NCI-H187 (cell line): ENCODE measurements at regions not wholly inside any gene's neighbourhood (a gene's known extent, or its start where the extent isn't known, plus 50 kb on each side); places are given as distances from the start of the nearest gene placed in this dataset.

ENCODE experiments used
- DNase-seq, 2 experiments: peaks; one replicate each; lab custom pipeline; 2025; lab: John Stamatoyannopoulos, UW

DNA sequence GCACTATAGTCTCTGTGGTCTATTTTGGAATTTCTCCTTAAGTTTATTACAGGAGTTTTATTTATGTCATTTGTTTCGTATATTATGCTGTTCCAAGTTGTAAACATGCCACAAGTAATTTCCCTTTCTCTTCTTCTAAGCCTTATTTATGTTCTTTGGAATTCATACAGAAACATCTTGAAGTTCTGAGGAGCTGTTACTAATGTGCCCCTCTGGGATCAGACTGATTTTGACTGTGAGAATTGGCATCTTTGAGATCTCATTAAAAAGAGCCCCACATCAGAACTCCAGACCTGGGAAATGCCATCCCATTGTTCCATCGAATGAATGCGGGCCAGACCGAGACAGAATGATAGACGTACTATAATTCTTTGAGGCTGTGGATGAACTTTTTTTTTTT lies 138.8 kb upstream of the CD180 start:
- no peak for DNase-seq

DNA sequence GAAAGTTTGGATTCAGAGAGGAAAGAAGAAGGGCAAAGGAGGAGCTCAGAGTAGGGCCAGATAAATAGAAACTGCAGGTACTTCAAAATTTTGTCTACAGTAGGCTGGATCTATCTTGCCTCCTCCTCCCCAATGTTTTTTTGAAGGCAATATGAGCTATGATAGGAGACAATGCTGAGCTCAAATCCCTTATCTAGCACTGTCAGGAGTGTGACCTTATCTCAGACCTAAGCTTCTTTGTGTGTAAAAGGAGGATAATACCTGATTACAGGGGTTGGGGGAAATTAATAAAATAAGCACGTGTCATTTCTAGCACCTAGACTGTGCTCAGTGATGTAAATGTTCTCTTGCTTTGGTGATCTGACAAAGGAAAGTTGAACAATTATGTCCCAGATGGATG lies 137.8 kb upstream of the CD180 start:
- DNase-seq: no peak

DNA sequence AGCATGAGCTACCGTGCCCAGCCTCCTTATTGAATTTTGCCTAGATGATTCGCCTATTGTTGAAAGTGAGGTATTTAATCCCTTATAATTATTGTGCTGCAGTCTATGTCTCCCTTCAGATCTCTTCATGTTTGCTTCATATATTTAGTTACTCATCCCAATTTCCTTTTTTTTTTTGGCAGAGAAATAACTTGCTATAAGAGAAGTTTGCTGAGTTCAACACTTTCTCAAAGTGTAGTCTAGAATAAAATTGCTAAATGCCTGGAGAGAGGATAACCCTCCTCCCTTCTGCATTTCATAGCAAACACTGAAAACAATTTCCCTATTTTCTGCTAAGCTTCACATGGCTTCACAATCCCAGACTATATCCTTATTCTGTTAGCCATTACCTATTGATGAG lies 136.6 kb upstream of the CD180 start:
- no peak for DNase-seq

DNA sequence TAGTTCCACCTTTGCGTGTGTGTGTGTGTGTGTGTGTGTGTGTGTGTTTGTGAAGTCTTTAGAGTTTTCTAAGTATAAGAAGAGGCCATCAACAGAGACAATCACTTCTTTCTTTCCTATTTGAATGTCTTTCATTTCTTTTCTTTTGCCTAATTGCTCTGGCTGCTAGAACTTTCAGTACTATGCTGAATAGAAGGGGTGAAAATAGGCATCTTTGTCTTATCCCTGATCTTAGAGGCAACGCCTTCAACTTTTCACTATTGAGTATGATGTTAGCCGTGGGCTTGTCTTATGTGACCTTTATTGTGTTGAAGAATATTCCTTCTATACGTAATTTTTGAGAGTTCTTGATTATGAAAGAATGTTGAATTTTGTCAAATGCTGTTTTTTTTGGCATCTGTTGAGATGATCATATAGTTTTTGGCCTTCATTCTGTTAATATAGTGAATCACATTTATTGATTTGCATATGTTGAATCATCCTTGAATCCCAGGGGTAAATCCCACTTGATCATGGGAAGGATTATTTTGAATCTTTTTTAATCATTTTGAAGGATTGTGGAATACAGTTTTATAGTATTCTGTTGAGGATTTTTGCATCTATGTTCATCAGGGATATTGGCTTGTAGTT lies 134.8 kb upstream of the CD180 start:
- DNase-seq: no peak

DNA sequence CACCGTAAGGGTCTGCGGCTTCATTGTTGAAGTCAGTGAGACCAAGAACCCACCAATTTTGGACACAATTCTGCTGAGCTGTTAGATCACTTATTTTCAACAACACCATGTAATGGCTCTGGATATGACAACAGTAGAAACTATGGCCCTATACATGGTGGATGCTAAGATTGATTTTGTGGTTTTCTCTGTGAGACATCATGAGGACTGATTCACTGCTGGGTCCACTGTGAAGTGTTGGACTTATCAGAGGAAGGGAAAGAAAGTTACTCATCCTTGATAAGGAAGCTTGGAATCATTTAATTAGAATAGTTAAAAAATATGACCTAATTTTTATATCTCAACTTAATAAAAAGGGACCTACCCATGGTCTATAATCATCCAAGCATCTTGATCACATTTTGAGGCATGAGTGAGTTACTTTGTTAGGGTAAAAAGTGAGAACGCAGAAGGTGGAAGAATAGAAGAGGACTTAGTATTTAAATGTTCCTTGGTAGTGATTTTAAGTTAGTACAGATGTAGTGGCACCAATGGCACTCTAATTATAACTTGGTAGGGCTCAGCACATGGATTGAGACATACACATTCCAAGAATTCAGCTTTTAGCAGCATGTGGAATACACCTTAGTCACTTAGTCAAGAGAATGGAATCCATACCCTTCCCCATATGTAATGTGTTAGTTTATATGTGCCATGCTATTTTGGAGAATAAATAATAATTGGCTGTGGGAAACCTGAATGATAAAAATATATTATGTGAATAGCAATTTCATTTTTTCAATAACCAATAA lies 123.5 kb upstream of the CD180 start:
- DNase-seq: no peak

DNA sequence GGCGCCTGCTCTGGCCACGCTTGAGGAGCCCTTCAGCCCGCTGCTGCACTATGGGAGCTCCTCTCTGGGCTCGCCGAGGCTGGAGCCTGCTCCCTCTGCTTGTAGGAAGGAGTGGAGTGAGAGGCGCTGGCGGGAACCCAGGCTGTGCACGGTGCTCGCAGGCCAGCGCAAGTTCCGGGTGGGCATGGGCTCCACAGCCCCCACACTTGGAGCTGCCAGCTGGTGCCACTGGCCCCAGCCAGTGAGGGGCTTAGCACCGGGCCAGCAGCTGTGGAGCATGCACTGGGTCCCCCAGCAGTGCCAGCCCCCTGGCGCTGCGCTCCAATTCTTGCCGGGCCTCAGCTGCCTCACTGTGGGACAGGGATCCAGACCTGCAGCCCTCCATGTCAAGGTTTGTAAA lies 122.1 kb upstream of the CD180 start:
- no peak for DNase-seq

DNA sequence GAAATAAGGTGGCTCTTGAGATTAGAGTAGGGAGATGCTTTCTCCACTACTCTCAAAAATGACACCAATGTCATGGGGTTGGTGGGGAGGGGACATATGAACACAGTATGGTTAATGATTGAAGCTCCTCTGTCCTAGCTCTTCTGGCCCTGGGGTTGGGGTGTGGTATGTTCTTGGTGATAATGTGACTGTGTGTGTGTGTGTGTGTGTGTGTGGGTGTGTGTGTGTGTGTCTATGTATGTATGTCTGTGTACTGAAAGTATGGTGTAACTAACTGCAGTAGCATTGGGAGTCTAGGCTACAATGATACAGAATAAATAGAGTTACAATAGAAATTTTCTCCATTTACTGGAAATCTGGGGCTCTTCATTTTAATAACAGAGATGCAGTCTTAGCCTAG lies 121.0 kb upstream of the CD180 start:
- DNase-seq: no peak

DNA sequence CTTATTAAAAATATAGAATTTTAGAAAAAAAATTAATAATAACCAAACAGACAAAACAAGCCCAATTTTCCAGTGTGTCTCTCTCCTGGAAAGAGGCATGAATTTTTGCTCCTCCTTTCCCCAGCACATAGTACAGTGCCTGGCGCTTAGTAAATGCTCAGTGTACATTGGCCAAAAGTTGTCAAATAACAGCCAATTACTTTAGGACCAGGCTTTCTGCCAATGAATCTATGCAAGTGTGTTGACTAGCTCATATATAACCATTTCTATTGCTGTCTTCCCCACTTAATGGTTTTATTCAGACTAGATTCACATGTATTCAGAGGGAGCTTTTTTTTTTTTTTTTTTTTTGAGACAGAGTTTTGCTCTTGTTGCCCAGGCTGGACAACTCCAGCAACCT lies 120.1 kb upstream of the CD180 start:
- DNase-seq: no peak

DNA sequence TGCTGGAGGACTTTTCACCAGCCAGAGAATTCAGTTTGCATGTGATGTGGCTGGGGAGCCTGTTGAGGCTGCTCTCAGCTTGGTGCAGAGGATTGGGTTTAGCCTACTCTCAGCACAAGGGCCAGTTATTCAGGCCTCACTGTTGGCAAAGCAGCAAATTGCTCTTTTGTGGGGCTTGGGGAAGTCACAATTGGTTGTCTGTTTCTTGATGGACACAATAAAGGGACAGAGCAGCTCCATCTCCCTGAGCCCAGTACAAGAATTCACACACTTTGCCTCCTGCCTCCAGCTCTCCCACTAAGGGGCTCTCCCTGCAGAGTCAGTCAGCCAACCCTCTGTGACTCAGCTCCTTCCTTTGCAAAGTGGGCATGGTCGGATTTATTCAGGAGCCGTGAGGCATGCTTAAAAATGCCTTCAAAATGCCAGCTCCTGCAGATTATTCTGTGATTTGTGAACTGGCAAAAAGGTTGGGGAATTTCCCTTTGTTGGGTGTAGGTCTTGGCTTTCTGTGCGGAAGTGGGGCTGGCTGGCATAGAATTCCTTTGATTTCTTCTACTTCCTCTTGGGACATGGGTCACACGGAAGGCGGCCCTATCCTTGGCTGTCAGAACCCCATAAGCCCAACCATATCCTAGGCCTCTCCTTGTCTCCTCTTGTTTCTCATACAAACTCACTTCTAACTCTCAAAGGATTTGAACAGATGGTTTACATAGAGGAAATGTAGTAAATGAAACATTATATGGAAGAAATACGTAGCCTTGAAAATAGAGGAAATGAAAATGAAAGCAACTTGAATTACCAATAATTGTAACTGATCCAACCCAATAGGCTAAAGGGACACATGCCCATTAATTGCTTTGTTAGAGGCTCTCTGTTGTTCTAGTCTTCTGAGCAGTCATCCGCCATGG lies 118.7 kb upstream of the CD180 start:
- no peak for DNase-seq

DNA sequence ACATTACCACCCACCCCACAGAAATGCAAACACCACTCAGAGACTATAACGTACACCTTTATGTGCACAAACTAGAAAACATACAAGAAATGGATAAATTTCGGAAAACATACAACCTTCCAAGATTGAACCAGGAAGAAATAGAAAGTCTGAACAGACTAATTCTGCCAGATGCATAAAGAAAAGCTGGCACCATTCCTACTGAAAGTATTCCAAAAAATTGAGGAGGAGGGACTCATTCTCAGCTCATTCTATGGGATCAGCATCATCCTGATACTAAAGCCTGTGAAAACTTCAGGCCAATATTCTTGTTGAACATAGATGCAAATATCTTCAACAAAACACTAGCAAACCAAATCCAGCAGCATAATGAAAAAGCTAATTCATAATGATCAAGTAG lies 115.1 kb upstream of the CD180 start:
- DNase-seq: no peak

DNA sequence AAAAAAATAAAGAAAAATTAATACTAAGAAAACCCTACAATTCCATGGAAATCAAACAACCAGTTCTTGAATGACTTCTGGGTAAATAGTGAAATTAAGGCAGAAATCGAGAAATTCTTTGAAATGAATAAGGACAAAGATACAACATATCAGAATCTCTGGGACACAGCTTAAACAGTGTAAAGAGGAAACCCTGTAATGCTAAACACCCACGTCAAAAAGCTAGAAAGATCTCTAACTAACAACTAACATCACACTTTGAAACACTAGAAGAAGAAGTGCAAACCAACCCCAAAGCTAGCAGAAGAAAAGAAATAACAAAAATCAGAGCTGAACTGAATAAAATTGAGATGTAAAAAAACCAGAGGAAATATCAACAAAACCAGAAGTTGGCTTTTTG lies 114.6 kb upstream of the CD180 start:
- no peak for DNase-seq

DNA sequence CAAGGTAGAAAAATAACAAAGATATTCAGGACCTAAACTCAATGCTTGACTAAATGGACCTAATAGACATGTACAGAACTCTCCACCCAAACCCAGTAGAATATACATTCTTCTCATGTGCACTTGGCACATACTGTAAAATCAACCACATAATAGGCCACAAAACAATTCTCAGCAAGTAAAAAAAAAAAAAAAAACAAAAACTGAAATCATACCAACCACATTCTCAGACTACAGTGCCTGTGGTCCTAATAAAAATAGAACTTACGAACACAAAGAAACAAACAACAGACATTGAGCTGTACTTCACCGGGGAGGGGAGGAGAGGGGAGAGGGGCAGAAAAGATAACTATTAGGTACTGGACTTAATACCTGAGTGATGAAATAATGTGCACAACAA lies 114.1 kb upstream of the CD180 start:
- DNase-seq: no peak

DNA sequence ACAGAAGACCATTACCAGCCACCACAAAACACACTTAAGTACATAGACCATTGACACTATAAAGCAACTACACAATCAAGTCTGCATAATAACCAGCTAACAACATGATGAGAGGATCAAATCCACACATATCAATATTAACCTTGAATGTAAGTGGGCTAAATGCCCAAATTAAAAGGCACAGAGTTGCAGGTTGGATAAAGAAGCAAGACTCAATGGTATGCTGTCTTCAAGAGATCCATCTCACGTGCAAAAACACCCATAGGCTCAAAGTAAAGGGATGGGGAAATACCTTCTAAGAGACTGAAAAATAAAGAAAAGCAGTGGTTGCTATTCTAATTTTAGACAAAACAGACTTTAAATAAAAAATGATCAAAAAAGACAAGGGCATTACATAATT lies 113.6 kb upstream of the CD180 start:
- peak; percentile 61 to 77 for DNase-seq

DNA sequence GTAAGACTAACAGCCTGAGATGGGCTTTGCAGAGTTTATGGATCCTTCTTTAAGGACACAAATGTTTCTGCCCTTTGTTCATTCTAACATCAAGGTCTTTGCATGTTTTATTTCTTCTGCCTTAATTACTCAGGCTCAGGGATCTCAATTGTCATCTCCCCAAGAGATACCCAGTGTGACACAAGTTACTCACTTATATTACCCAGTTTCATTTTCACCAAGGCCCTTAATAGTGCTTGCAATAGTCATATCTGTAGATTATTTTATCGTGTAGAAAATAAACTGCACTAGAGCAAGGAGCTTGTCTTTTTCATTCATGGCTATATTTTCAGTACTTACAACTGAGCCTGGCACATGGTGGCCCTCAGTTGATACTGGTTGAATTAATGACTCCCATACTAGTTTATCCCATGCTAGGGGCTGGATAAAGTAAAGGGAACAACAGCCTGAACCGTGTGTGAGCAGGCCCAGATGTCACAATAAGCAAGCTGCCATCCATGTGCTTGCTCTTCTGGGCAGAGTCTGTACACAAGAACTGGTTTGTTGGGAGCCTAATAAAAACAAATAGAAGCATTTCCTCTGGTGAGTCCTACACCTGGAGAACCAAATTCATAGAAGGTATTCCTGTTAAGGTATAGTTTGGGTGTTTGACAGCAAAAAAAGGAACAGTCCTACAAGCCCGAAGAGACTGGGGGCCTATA lies 112.5 kb upstream of the CD180 start:
- no peak for DNase-seq

DNA sequence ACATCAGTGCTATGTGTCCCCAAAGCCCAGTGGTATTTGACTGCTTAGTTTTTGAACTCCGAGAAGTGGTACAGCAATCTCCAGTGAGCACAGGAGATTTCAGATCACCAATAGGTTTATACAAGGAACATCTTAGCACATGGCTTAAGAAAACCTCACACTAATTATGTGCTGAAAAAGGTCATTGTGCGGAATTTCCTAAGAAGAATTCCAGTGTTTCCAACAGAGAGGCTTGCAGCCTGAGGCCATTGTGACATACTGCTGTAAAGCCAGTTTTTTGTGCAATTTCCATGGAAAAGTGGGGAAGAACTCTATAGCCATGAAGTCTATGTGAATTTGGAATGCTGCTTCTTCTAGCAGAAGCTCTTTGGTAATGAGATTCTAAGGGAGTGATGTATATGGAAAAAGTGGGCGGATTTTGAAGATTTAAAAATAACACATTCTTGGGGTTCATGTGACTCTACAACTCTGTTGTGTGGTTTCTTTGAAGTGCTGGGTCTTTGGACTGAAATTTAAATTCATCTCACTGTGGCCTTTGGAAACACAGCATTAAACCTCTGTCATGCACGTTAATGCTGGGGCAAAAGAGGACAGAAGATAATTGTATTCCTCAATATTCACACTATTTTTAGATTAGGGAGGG lies 110.5 kb upstream of the CD180 start:
- no peak for DNase-seq

DNA sequence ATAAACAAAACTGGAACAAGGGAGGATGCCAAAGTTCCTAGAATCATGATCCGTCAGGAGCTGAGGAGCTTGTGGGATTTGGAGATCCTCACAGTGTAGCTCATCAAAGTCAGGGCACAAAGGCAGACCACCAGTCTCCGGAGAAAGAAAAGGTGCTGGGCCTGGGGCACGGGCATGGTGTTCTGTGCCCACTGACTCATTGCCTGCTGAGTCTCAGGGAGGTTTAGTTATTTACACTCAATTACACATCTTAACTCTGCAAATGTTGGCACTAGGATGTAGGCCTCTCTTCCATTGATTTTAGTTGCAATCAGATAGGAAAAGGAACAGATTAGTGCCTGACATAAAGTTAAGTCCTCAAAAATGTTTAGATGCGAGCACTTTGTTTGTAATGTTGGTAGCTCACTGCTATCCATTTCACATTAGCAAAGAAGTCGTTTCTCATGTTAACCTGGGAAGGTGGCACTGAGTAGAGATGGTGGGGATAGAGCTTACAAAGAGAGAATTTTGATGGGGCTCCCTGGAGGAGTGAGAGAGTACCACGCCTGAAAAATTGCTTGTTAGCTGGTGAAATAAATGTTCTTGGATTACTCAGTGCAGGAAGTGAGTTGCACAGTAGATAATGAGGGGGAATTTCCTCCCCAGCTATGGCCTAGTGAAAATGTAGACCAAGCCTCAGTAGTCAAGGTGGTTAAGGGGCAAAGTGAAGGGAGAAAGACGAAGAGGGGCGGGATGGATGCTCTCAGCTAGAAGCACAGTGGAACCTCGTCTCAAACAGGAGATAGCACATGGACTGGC lies 109.5 kb upstream of the CD180 start:
- no peak for DNase-seq

DNA sequence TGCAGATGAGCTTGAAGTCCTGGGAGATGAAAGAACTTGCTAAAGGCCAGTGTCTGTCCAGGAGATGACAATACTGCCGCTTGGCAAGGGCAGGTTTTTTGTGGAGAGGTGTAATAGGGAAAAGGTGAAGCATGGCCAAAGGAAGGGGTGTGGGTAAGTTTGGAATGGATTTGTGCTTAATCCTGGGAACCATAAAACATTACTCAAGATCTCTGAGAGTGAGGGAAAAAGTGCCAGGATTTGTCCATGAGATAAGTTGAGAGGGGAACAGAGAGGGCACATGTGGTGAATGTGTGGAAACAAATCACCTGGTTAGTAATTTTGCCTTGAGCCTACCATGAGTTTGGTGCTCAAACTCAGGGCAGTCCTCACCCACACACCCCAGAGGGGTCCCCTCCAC lies 108.8 kb upstream of the CD180 start:
- DNase-seq: no peak

DNA sequence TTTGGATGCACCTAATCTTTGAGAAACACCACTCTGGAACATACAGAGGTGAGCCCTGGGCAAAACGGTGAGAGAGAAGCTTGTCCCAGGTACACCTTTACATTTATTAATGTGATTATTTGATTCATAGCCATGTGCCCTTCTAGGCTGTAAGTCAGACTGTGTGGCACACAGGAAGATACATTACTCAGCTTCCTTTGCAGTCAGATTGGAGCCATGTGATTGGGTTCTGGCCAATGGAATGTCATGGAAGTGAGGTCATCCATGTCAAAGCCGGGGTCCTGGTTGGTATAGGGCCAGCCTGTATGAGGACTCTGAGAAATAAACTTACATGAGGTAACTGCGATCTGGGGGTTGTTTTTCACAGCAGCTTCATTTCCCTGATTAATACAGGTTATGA lies 106.8 kb upstream of the CD180 start:
- no peak for DNase-seq

DNA sequence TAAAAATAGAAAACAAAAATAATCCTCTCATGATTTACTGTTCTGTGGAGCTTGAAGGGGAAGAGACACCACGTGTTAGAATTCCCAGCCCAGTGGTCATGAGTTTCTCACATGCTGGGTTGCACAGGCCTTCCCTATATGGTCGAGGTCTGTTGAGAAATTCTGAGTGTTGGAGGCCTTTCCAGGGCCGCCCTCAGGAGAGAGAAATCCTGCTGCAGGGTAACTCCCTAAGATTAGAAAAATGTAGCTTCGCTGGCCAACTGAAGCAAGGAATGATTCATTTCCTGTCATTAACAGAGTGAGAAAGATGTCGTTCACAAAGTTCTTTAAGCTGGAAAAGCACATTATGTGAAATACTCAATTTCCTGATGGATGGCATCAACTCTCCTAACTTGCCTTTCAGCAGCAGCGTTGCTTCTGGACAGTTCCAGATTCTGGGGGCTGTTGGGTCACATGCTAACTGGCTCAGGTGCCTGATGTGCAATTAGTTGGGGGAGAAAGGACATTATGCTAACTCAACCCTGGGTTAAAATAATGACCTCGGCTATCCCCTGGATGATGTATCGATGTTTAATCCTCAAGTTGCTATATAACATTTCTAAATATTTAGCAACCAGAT lies 104.8 kb upstream of the CD180 start:
- no peak for DNase-seq

DNA sequence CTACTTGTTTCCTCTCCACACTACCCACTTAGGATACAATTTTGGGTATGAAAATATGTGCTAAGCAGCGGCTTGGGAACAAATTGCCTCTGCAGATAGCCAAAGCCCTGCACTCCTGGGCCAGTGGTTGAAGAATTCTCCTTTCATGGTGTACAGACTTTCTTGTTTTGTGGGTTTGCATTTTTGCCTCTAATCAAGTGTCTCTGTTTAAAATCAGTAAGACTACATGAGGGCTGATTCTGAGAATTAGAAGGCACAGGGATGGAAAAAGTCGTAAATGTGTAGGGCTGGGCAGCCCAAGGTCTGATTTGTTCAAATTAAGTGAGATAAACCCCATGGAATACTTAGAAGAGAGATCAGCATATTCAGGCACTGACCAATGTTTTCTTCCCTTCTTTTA lies 103.7 kb upstream of the CD180 start:
- DNase-seq: no peak
